ENCODE measurements at regions not wholly inside any gene's neighbourhood (a gene's known extent, or its start where the extent isn't known, plus 50 kb on each side); places are given as distances from the start of the nearest gene placed in this dataset.

DNA sequence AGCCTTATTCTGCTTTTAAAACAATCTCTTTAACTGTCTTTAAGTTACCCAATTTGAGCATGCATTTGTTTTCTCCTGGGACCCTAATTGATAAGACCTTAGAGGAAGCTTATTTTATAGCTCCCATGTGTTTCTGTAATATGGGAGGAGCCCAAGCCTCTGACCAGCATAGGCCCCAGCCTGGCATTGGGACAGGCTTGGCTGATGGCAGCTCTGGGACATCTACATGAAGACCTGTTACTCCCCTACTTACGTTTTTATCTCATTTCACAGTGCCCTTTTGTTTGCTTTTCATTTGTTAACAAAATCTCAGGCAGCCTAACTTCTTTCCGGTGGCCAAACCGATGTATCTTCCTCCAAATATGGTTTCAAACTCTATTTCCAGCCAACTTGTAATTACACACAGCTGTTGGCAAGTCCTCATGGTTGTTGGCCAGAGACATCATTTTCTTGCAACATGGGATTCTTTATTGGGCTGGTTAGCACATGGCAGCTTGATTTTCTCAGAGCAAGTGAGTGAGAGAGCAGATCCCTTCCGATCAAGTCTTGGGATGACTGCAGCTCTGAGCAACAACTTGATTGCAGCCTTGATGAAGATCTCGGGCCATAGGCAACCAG is 1117.5 kb downstream of the AACS start:
- Mint-ChIP-seq H3K9me3 (peaks cover 90% of the 10 kb centered on the region), H3K36me3 (ENCODE audit: low read depth) (peaks cover 47% of the 10 kb centered on the region), H3K27me3 (ENCODE audit: insufficient read depth, low read depth, poor library complexity) (peaks cover 6% of the 10 kb centered on the region), H3K4me1 (no peaks in the 10 kb centered on the region; the same call in 2 of the 3 replicates), H3K27ac (no peak overlapping the region), H3K4me3 (no peak overlapping the region)
- H3K4me1 ChIP-seq (ENCODE audit: insufficient read depth) = no peaks in the 10 kb centered on the region
- no peaks in the 10 kb centered on the region for H3K79me2 ChIP-seq (replicated peaks; ENCODE audit: insufficient read depth)
- no peaks in the 10 kb centered on the region for H4K20me1 ChIP-seq (replicated peaks; ENCODE audit: insufficient read depth)
- H3K4me2 ChIP-seq = no peak overlapping the region
- no peaks in the 10 kb centered on the region for H3K9me2 ChIP-seq (ENCODE audit: insufficient read depth)
- no peak overlapping the region for H3K4me3 ChIP-seq
- no peaks in the 10 kb centered on the region for H3F3A ChIP-seq (replicated peaks; ENCODE audit: low read depth)
- no peak for TF ChIP-seq ZNF331 (CRISPR knock-in tag; IDR thresholded peaks at IDR 0.05; ENCODE audit: low read depth)
- TF ChIP-seq, protein P1, sequence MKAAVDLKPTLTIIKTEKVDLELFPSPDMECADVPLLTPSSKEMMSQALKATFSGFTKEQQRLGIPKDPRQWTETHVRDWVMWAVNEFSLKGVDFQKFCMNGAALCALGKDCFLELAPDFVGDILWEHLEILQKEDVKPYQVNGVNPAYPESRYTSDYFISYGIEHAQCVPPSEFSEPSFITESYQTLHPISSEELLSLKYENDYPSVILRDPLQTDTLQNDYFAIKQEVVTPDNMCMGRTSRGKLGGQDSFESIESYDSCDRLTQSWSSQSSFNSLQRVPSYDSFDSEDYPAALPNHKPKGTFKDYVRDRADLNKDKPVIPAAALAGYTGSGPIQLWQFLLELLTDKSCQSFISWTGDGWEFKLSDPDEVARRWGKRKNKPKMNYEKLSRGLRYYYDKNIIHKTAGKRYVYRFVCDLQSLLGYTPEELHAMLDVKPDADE (IDR thresholded peaks at IDR 0.05) = no peak
- H3K36me3 ChIP-seq (ENCODE audit: insufficient read depth) = no peaks in the 10 kb centered on the region
- H3K27me3 ChIP-seq (ENCODE audit: insufficient read depth) = no peaks in the 10 kb centered on the region
- ATAC-seq (no peak), DNase-seq (ENCODE audit: low spot score) (no peak)
- no peak overlapping the region for H3K27ac ChIP-seq (ENCODE audit: low read depth)
- no peak overlapping the region for H2AFZ ChIP-seq

DNA sequence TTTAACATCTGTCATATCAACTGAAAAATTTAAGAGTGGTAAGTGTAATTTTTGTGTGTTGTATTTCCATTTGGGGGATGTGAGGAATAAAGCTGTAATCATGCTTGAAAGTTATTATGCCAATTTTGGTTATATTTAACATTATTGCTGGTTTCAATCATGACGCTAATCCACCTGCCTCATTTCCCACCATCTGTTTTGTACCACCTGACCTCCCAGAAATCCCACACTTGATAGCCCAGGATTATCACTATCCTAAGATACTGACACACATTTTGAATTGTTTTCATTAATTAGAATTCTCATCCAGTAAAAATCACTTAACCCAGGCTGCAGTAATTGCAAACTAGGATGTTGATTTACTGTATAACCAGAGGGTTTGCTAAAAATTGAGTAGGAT is 1119.8 kb downstream of the AACS start:
- Histone ChIP-seq H2AFZ (no peak overlapping the region), H3K79me2 (replicated peaks; ENCODE audit: insufficient read depth) (no peaks in the 10 kb centered on the region), H3K9me2 (ENCODE audit: insufficient read depth) (no peaks in the 10 kb centered on the region), H3F3A (replicated peaks; ENCODE audit: low read depth) (no peaks in the 10 kb centered on the region), H3K4me1 (ENCODE audit: insufficient read depth) (no peaks in the 10 kb centered on the region), H3K27me3 (ENCODE audit: insufficient read depth) (no peaks in the 10 kb centered on the region), H3K36me3 (ENCODE audit: insufficient read depth) (no peaks in the 10 kb centered on the region; the same call in 1 of the 2 replicates), H3K27ac (ENCODE audit: low read depth) (no peak overlapping the region), H4K20me1 (replicated peaks; ENCODE audit: insufficient read depth) (no peaks in the 10 kb centered on the region), H3K4me3 (no peak overlapping the region), H3K4me2 (no peak overlapping the region)
- Mint-ChIP-seq H3K9me3 (peaks cover 92% of the 10 kb centered on the region), H3K4me1 (no peaks in the 10 kb centered on the region; the same call in 2 of the 3 replicates), H3K4me3 (no peak overlapping the region), H3K27me3 (ENCODE audit: insufficient read depth, low read depth, poor library complexity) (peaks cover 6% of the 10 kb centered on the region), H3K27ac (no peak overlapping the region), H3K36me3 (ENCODE audit: low read depth) (peaks cover 57% of the 10 kb centered on the region)
- no peak for TF ChIP-seq NANOG (IDR thresholded peaks at IDR 0.05; ENCODE audit: borderline replicate concordance)
- TF ChIP-seq, protein P2, sequence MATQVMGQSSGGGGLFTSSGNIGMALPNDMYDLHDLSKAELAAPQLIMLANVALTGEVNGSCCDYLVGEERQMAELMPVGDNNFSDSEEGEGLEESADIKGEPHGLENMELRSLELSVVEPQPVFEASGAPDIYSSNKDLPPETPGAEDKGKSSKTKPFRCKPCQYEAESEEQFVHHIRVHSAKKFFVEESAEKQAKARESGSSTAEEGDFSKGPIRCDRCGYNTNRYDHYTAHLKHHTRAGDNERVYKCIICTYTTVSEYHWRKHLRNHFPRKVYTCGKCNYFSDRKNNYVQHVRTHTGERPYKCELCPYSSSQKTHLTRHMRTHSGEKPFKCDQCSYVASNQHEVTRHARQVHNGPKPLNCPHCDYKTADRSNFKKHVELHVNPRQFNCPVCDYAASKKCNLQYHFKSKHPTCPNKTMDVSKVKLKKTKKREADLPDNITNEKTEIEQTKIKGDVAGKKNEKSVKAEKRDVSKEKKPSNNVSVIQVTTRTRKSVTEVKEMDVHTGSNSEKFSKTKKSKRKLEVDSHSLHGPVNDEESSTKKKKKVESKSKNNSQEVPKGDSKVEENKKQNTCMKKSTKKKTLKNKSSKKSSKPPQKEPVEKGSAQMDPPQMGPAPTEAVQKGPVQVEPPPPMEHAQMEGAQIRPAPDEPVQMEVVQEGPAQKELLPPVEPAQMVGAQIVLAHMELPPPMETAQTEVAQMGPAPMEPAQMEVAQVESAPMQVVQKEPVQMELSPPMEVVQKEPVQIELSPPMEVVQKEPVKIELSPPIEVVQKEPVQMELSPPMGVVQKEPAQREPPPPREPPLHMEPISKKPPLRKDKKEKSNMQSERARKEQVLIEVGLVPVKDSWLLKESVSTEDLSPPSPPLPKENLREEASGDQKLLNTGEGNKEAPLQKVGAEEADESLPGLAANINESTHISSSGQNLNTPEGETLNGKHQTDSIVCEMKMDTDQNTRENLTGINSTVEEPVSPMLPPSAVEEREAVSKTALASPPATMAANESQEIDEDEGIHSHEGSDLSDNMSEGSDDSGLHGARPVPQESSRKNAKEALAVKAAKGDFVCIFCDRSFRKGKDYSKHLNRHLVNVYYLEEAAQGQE (IDR thresholded peaks at IDR 0.05; ENCODE audit: unreplicated experiment) = no peak
- TF ChIP-seq ZNF114 (CRISPR knock-in tag; IDR thresholded peaks at IDR 0.05) = no peak
- TF ChIP-seq CREB1 (CRISPR knock-in tag; IDR thresholded peaks at IDR 0.05; ENCODE audit: low read depth) = no peak
- DNase-seq (ENCODE audit: low spot score) (no peak), ATAC-seq (no peak)
